Activated CD4-positive, alpha-beta T cell treated with anti-CD3 and anti-CD28 coated beads for 36 hours (primary cell): ENCODE measurements at regions not wholly inside any gene's neighbourhood (a gene's known extent, or its start where the extent isn't known, plus 50 kb on each side); places are given as distances from the start of the nearest gene placed in this dataset.
"Not testable (repeated sequence)": the region's sequence is repeated elsewhere in the genome, so short reads cannot be mapped to it uniquely, and the experiment has no call there.

Experiments used
- ATAC-seq: fragments of 200-7000 bp; cut with Tn5 transposase; one replicate; pipeline ENCODE4 v1.10.0; 2021; ENCODE audit warnings: mild to moderate bottlenecking, moderate library complexity
- CTCF ChIA-PET: fragments of 350-600 bp; sonication (Branson Sonifier 250); formaldehyde crosslinking; loops from one replicate; lab custom pipeline; 2021; ENCODE audit warnings: antibody characterized with exemption; lab: Charles Lee
- POLR2A ChIA-PET: fragments of 350-600 bp; sonication (Branson Sonifier 250); formaldehyde crosslinking; loops from one replicate; lab custom pipeline; 2021; ENCODE audit warnings: antibody characterized with exemption, inconsistent platforms; lab: Charles Lee
- DNase-seq: peaks from one replicate; pipeline ENCODE4 v3.0.0-alpha.2; 2020
- H3K27ac Mint-ChIP-seq: one replicate; pipeline ENCODE4 v1.8.0; 2021; ENCODE audit warnings: mixed read lengths
- H3K27me3 Mint-ChIP-seq: one replicate; pipeline ENCODE4 v1.8.0; 2021; ENCODE audit warnings: mixed read lengths
- H3K36me3 Mint-ChIP-seq: one replicate; pipeline ENCODE4 v1.8.0; 2021; ENCODE audit warnings: low read depth, mixed read lengths
- H3K4me1 Mint-ChIP-seq: one replicate; pipeline ENCODE4 v1.8.0; 2021; ENCODE audit warnings: mixed read lengths
- H3K4me3 Mint-ChIP-seq: one replicate; pipeline ENCODE4 v1.8.0; 2021; ENCODE audit warnings: mild to moderate bottlenecking, moderate library complexity, mixed read lengths
- H3K9me3 Mint-ChIP-seq: one replicate; pipeline ENCODE4 v1.8.0; 2021; ENCODE audit warnings: low read depth, mixed read lengths
- intact Hi-C, 2 experiments: fragments of 100-400 bp; cut with DNase I in 1 of 2; cut with micrococcal nuclease in 1 of 2; formaldehyde crosslinking; loops; one replicate each; pipeline versions ENCODE4 v1.14.2 to v1.15.1; 2022 to 2024; cut with DNase I, micrococcal nuclease

DNA sequence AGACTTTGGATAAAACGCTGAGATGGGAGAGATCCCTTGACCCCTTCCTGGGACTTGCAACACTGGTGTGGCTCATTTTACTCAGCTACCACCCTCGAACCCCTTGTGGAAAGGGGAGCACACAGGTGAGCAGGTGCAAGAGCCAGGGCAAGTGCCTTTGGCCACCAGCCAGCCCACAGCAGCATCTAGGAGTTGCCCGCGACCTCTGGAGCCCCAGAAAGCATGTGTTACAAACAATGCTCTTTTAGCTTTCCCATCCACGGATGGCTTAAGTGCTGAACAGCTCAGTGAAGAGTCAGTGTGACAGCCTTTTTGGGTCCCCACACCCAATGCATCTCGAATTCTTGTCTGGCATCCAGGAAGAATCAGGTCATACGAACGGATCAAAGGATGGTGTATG lies 197.8 kb downstream of the MEMO1 start:
- no peak overlapping the region for H3K27ac Mint-ChIP-seq
- H3K36me3 Mint-ChIP-seq = no peaks in the 10 kb centered on the region
- peaks cover 3% of the 10 kb centered on the region for H3K9me3 Mint-ChIP-seq
- DNase-seq (no peak), ATAC-seq (no peak)
- no peaks in the 10 kb centered on the region for H3K27me3 Mint-ChIP-seq
- CTCF ChIA-PET = no interaction called here
- H3K4me1 Mint-ChIP-seq = peaks cover 15% of the 10 kb centered on the region
- intact Hi-C loops = no loop called here
- POLR2A ChIA-PET = no interaction called here
- H3K4me3 Mint-ChIP-seq = no peak overlapping the region

DNA sequence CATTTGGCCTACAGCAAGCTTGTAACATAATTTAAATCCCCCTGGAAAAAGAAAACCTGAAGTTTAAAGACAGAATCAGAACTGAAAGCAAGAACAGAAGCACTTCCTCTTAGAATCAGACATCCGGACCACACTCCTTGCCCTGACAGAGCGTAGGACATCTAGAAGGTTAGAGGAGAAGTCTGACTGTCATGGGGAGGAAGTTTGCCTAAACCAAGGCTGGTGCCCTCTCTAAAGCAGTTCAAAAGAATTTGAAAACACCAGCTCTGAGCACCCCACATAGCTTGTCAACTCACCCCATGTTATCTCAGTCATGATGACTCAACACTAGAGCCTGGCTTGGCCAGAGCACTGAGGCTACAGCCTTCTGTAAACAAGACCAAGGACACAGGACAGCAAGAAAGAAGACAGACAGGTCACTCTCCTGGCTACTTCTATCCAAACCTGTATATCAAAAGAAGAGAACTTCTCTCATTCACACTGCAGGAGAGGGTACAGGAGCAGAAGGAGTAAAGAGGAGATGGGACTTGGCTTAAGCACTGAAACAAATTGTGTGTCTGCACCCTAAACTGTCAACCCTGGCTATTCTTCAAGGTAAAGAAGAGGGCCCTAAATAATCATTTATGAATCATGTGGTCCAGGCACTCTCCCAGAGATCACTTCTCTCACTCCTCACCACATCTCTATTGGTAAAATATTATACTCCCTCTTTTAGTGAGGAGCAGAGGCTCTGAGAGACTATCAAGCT lies 198.6 kb downstream of the MEMO1 start:
- ATAC-seq (peak; percentile 91), DNase-seq (peak; percentile 24)
- peak overlapping the region; percentile 33 for H3K27ac Mint-ChIP-seq
- no peaks in the 10 kb centered on the region for H3K9me3 Mint-ChIP-seq
- no peaks in the 10 kb centered on the region for H3K36me3 Mint-ChIP-seq
- POLR2A ChIA-PET = no interaction called here
- intact Hi-C loops = no loop called here
- H3K4me3 Mint-ChIP-seq = no peak overlapping the region
- CTCF ChIA-PET = interaction anchor here (0.6 kb wide), 1 partner anchor 73 kb away, joined by 3 read pairs; no protein-coding TSS in a partner anchor
- H3K27me3 Mint-ChIP-seq = no peaks in the 10 kb centered on the region
- peaks cover 15% of the 10 kb centered on the region for H3K4me1 Mint-ChIP-seq

DNA sequence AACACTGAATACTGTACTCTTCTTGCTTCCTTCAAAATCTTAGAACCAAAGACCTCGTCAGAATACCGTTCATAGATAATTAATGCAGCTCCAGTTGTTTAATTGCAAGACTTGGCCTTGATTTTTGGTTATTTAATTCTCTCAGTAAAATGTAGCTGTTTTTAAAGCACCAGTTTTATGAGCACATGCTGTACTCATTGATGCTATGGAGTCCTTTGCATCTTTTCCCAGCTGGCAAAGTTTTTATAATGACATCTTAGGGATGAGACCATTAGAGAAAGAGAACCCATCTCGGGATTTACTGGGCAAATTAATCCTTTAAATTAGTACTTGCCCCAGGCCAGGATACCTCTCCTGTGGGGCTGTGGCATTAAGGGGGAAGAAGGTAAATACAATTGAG lies 199.3 kb downstream of the MEMO1 start:
- H3K27ac Mint-ChIP-seq = peak overlapping the region; percentile 24
- intact Hi-C loops = no loop called here
- no peaks in the 10 kb centered on the region for H3K27me3 Mint-ChIP-seq
- no peaks in the 10 kb centered on the region for H3K9me3 Mint-ChIP-seq
- ChIA-PET POLR2A (interaction anchor here (0.6 kb wide), 1 partner anchor 9 kb away, joined by 4 read pairs; no protein-coding TSS in a partner anchor), CTCF (interaction anchor here (0.6 to 1.1 kb wide), 4 partner anchors 74 to 1340 kb away, joined by 3 to 5 read pairs (median 3); no protein-coding TSS in a partner anchor)
- H3K4me3 Mint-ChIP-seq = no peak overlapping the region
- H3K4me1 Mint-ChIP-seq = peaks cover 15% of the 10 kb centered on the region
- no peaks in the 10 kb centered on the region for H3K36me3 Mint-ChIP-seq
- ATAC-seq = no peak
- no peak for DNase-seq

- POLR2A ChIA-PET = no interaction called here
Observed at GRCh38 chr2:31810200-31810917, 200.4 kb downstream of the MEMO1 start.

DNA sequence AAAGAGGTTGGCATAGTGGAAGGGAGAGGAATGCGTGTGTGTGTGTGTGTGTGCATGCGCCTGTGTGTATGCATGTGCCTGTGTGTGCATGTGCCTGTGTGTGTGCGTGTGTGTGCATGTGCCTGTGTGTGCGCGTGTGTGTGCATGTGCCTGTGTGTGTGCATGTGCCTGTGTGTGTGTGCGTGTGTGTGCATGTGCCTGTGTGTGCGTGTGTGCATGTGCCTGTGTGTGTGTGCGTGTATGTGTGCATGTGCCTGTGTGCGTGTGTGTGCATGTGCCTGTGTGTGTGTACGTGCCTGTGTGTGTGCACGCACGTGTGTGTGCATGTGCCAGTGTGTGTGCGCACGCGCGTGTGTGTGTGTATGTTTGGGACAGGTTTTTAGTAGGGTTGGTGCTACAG lies 205.1 kb downstream of the MEMO1 start:
- ATAC-seq = no peak
- Mint-ChIP-seq H3K4me1 (peaks cover 3% of the 10 kb centered on the region), H3K4me3 (no peak overlapping the region), H3K27ac (no peak overlapping the region), H3K9me3 (no peaks in the 10 kb centered on the region), H3K36me3 (no peaks in the 10 kb centered on the region), H3K27me3 (peaks cover 15% of the 10 kb centered on the region)
- POLR2A ChIA-PET = no interaction called here
- CTCF ChIA-PET = no interaction called here
- no peak for DNase-seq
- intact Hi-C loops = no loop called here

More at GRCh38 chr2:31810200-31810917, 200.4 kb downstream of the MEMO1 start:
- peaks cover 4% of the 10 kb centered on the region for H3K27me3 Mint-ChIP-seq
- intact Hi-C loops = no loop called here
- H3K36me3 Mint-ChIP-seq = no peaks in the 10 kb centered on the region
- H3K9me3 Mint-ChIP-seq = no peaks in the 10 kb centered on the region
- CTCF ChIA-PET = interaction anchor here (1.1 kb wide), 1 partner anchor 1099 kb away, joined by 5 read pairs; no protein-coding TSS in a partner anchor
- H3K4me3 Mint-ChIP-seq = no peak overlapping the region
- peaks cover 15% of the 10 kb centered on the region for H3K4me1 Mint-ChIP-seq
- H3K27ac Mint-ChIP-seq = no peak overlapping the region
- ATAC-seq (no peak), DNase-seq (no peak)

- POLR2A ChIA-PET, H3K27ac Mint-ChIP-seq, ATAC-seq, H3K36me3 Mint-ChIP-seq, H3K4me3 Mint-ChIP-seq, intact Hi-C loops, DNase-seq, H3K4me1 Mint-ChIP-seq, H3K9me3 Mint-ChIP-seq, CTCF ChIA-PET: not testable (repeated sequence)
- peaks cover 15% of the 10 kb centered on the region for H3K27me3 Mint-ChIP-seq
Observed at GRCh38 chr2:31803481-31804153, 207.2 kb downstream of the MEMO1 start.

- intact Hi-C loops = no loop called here
- H3K9me3 Mint-ChIP-seq = peaks cover 4% of the 10 kb centered on the region
- no peak overlapping the region for H3K27ac Mint-ChIP-seq
- H3K4me1 Mint-ChIP-seq = peaks cover 3% of the 10 kb centered on the region
- DNase-seq = no peak
- no peak for ATAC-seq
- CTCF ChIA-PET = no interaction called here
- no peaks in the 10 kb centered on the region for H3K36me3 Mint-ChIP-seq
- POLR2A ChIA-PET = interaction anchor here (0.6 kb wide), 1 partner anchor 8 kb away, joined by 4 read pairs; no protein-coding TSS in a partner anchor
- H3K4me3 Mint-ChIP-seq = no peak overlapping the region
- H3K27me3 Mint-ChIP-seq = peaks cover 17% of the 10 kb centered on the region
Observed at GRCh38 chr2:31802711-31803110, 208.1 kb downstream of the MEMO1 start.

- DNase-seq, H3K27ac Mint-ChIP-seq, H3K4me1 Mint-ChIP-seq, CTCF ChIA-PET, H3K36me3 Mint-ChIP-seq, H3K9me3 Mint-ChIP-seq, H3K4me3 Mint-ChIP-seq, ATAC-seq, intact Hi-C loops, POLR2A ChIA-PET: not testable (repeated sequence)
- H3K27me3 Mint-ChIP-seq = peaks cover 10% of the 10 kb centered on the region
Observed at GRCh38 chr2:31799282-31799681, 211.5 kb downstream of the MEMO1 start.

DNA sequence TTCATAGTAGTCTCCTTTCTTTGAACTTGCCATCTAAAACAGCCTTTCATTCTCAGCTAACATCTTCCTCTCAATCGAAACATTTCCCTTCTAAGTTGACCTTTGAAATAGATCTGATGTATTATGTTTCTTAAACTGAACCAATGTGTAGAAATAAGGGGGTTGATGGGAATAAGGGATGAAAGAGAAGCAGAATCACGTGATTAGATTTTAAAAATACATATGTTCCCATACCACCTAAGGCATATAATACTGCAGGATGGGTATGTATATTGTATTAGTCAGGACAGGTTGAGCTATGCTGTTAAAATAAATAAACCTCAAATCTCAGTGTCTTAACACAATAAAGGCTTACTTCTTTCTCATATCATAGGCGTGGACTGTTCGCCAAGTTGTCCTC lies 207.5 kb upstream of the SRD5A2 start:
- no peaks in the 10 kb centered on the region for H3K9me3 Mint-ChIP-seq
- ATAC-seq = no peak
- H3K4me3 Mint-ChIP-seq = no peak overlapping the region
- H3K27ac Mint-ChIP-seq = no peak overlapping the region
- H3K4me1 Mint-ChIP-seq = no peaks in the 10 kb centered on the region
- CTCF ChIA-PET = interaction anchor here (1.2 kb wide), 1 partner anchor 9 kb away, joined by 3 read pairs; no protein-coding TSS in a partner anchor
- POLR2A ChIA-PET = no interaction called here
- intact Hi-C loops = no loop called here
- DNase-seq = no peak
- H3K27me3 Mint-ChIP-seq = peaks cover 2% of the 10 kb centered on the region
- H3K36me3 Mint-ChIP-seq = no peaks in the 10 kb centered on the region

DNA sequence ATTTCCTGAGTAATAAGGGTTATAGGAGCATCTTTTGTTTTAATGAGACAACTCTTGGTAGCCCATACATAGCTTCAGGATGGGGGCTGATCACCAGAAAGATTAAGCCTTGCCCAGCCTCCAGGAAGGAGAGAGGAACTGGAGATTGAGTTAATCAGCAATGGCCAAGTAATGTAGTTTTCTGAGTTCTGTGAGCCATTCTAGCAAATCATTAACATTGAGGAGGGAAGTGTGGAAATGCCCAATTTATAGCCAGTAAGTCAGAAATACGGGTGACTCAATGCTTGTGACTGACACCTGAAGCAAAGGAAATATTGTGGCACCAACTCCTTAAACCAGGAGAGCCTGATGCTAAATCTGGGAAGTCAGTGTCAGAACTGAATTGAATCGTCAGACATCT lies 205.1 kb upstream of the SRD5A2 start:
- ATAC-seq (no peak), DNase-seq (no peak)
- Mint-ChIP-seq H3K27me3 (peaks cover 3% of the 10 kb centered on the region), H3K4me3 (no peak overlapping the region), H3K27ac (no peak overlapping the region), H3K9me3 (peaks cover 6% of the 10 kb centered on the region), H3K36me3 (no peaks in the 10 kb centered on the region), H3K4me1 (no peaks in the 10 kb centered on the region)
- POLR2A ChIA-PET = no interaction called here
- intact Hi-C loops = no loop called here
- CTCF ChIA-PET = no interaction called here

DNA sequence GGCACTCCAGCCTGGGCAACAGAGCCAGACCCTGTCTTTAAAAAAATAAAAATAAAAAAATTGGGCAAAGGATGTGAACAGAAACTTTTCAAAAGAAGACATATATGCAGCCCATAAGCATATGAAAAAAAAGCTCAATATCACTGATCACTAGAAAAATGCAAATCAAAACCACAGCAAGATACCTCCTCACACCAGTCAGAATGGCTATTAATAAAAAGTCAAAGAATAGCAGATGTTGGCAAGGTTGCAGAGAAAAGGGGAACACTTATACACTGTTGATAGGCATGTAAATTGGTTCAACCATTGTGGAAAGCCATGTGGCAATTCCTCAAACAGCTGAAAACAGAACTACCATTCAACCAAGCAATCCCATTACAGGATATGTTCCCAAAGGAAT lies 204.1 kb upstream of the SRD5A2 start:
- H3K36me3 Mint-ChIP-seq = no peaks in the 10 kb centered on the region
- H3K4me3 Mint-ChIP-seq = no peak overlapping the region
- DNase-seq (no peak), ATAC-seq (no peak)
- POLR2A ChIA-PET = interaction anchor here (0.6 kb wide), 1 partner anchor 117 kb away, joined by 3 read pairs; no protein-coding TSS in a partner anchor
- intact Hi-C loops = no loop called here
- CTCF ChIA-PET = no interaction called here
- peaks cover 8% of the 10 kb centered on the region for H3K9me3 Mint-ChIP-seq
- H3K27ac Mint-ChIP-seq = no peak overlapping the region
- H3K27me3 Mint-ChIP-seq = peaks cover 6% of the 10 kb centered on the region
- no peaks in the 10 kb centered on the region for H3K4me1 Mint-ChIP-seq
